ENCODE measurements at regions not wholly inside any gene's neighbourhood (a gene's known extent, or its start where the extent isn't known, plus 50 kb on each side); places are given as distances from the start of the nearest gene placed in this dataset.
"Not testable (repeated sequence)": the region's sequence is repeated elsewhere in the genome, so short reads cannot be mapped to it uniquely, and the experiment has no call there.

DNA sequence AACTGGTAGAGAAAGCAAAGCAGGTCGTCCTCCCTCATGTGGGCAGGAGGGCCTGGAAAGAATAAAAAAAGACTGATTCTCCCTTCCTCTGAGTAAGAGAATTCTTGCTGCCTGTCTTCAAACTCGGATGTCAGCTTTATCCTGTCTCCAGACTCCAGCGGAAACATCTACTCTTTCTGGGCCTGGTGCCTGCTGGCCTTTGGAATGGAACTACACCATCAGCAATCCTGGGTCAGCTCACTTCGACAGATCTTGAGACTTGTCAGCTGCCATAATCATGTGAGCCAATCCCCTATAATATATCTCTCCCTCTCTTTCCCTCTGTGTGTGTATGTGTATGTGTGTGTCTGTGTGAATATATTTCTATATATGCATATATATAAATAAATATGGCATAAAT, 411.0 kb upstream of the DPP6 start:
- DNase-seq (ENCODE audit: low spot score): no peak

DNA sequence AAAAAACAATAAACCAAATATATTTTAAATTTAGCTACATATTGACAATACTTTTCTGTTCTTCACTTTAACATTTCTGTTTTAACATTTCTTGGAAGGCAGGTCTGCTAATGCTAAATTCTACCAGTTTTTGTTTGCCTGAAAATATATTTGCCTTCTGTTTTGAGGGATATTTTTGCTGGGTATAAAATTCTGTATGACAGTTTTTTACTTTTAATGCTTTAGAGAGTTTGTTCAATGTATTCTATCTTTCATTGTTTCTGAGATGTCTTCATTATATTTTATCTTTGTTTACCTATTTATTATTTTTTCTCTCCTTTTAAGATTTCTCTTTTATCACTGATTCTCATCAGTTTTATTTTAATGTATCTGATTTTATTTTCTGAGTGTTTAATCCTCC, 409.2 kb upstream of the DPP6 start:
- DNase-seq (ENCODE audit: low spot score): no peak

DNA sequence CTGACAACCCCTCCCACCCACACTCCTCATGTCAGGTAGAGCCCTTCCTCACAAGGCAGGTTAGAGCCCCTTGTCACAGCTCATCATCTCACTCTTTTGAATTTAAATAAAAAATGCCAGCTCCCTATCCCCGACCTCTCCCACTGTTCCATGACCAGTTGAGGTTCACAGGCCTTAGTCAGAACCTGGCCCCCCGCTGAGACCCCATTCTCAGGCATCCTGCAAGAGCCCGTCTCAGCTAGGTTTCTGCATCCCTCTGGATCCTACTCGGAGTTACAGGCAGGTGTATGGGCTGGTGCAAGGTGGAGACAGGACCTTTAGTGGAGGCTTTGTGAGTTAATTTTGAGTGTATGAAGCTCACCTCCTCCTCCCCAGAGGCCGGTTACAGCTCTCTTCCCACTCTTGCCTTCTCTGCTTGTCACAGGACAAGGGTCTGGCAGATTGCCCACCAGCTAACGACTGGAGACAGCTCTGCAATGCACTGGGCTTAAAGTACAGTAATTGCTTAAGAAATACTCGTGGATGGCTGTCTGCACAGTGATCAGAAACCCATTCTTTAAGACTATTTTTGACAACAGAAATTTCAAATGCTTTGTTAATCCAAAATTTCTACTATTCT, 394.9 kb upstream of the DPP6 start:
- no peak for DNase-seq (ENCODE audit: low spot score)

DNA sequence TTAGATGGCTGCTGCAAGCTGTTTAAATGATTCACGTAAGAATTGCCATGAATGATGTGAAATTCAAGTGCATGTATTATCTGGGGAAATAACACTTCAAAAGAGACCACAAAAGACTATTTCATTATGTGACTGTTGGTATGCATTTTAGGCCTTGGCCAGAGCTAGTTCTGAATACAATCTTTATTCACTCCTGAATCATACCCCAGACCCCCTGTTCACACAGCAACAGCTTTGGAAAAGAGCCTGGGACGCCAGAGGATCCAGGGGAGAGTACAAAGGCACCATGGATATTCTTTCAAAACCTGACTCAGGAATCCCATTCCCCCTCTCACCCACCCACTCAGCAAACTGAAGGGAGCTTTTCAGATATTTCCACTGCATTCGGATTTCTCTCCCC, 377.1 kb upstream of the DPP6 start:
- DNase-seq (ENCODE audit: low spot score): no peak

DNA sequence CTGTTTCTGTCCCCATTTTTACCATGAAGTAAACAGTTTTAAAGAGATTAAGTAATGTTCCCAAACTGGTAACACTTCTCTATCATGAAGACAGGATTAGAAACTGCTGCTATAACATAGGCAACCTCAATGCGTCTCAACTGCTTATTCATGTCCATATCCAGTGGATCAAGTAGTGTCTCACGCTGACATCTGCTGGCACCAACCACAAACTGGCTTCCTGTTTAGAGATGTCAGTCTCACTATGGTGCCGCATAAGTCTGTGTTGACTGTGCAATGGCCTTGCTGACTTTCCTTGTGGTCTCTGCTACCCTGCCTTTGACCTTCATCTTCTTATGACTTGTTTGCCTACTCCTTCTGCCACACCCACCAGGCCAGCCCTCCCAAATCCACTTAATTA, 369.6 kb upstream of the DPP6 start:
- no peak for DNase-seq (ENCODE audit: low spot score)

DNA sequence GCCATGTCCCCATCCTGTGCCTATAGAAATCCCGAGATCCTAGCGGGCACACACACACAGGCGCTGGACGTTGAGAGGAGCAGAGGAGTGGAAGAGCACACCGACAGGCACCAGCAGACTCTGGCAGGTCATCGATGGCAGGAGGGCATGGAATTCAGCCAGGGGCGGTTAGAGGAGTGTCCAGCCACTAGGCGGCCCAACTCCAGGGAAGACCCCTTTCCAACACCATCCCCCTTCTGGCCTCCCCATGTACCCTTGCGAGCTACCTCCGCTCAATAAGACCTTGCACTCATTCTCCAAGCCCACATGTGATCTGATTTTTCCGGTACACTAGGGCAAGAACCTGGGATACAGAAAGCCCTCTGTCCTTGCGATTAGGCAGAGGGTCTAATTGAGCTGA, 356.0 kb upstream of the DPP6 start:
- no peak for DNase-seq (ENCODE audit: low spot score)

DNA sequence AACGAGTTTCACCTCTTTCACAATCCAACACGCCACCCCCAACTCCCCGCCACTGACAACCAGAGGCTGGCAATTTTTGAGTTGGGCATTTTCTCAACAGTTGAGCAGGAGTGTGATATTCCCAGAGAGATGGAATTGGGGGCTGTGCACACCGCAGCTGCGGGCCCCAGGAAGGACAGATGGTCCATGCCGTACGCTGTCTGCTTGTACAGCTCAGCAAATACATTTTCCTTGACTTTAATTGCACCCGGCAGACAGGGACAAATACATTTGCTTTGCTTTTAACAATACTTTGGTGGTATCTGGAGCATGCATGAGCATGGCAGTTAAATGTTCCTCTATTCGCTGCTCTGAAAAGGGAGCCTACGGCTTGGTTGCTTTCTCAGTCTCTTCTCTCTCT, 354.2 kb upstream of the DPP6 start:
- DNase-seq (ENCODE audit: low spot score): no peak

DNA sequence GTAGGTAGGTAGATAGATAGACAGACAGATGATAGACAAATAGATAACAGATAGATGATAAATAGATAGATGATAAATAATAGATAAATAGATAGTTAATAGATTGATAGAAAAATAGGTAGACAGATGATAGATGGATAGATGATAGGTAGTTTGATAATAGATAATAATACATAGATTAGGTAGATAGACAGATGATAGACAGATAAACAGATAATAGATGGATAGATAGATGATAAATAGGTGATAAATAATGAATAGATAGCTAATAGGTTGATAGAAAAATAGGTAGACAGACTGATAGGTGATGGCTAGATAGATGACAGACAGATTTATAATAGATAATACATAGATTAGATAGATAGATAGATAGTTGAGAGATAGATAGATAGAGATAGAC, 350.5 kb upstream of the DPP6 start:
- no peak for DNase-seq (ENCODE audit: low spot score)

DNA sequence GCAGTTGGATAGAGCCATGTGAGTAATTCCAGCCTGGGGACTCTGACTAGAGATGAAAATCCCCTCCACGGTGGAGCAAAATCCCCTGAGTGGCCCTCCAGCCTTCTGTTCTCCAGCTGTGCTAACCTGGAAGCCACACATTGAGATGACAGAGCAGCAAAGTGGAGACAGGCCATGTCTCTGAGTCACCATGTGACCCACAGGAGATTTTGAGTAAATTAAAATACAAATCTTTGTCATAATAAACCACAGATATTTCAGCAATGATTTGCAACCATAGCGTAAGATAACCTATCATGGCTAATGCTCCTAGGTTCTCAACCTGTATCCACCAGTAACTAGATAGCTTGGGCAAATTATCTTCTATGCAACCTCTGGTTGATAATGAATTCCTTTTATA, 328.3 kb upstream of the DPP6 start:
- DNase-seq (ENCODE audit: low spot score): not testable (repeated sequence)

DNA sequence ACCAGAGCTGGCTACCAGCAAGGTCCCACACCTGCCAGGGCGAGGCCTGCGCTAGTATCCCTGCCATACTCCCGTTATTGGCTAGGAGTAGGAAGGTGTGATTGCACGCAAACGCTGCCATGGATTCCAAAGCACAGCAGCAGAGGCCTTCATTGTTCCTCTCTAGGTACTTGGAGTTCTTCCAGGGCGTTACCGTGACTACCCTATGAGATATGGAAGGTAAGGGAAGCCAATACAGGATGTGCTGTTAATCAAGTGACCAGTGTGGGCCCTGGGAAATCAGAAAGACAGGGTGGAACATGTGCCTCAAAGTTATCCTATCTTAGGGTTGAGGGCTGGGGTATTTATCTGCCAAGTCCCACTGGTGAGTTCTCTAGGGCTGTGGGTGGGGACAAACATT, 320.7 kb upstream of the DPP6 start:
- DNase-seq (ENCODE audit: low spot score): not testable (repeated sequence)

DNA sequence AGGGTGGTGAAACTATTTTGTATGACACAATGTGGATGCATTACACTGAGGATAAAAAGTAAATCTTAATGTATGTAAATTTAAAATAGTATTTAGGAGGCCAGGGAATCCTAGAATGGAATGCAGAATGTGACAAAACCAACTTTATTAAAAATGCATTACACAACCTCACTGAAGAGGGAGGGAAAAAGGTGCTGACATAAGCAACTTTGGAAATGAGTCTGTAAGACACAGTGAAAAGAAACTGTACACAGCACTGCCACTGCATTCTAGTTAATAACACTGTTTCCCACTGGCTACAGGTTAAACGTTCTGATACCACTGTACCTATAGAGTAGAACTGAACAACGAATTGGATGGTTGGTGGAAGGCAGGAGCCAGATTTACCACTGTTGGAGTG, 308.8 kb upstream of the DPP6 start:
- not testable (repeated sequence) for DNase-seq (ENCODE audit: low spot score)

DNA sequence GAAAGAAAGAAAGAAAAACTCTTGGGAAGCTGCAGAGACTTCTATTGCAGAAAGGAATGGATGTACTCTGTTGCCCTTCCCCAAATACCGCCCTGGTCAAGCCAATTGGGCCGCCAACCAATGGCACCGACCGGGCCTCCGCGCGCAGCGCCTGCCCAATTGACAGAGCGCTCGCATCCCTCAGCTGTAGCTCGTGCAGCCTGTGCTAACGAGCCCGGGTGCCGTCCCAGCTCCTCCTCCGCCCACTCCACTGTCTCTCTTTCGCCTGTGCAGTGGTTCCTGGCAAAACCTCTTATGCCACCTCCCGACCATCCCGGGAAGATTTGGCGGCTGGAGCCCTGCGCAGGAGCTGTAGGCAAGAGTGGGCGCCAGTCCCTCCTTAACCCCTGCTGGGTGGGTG, 304.2 kb upstream of the DPP6 start:
- DNase-seq (ENCODE audit: low spot score): not testable (repeated sequence)

DNA sequence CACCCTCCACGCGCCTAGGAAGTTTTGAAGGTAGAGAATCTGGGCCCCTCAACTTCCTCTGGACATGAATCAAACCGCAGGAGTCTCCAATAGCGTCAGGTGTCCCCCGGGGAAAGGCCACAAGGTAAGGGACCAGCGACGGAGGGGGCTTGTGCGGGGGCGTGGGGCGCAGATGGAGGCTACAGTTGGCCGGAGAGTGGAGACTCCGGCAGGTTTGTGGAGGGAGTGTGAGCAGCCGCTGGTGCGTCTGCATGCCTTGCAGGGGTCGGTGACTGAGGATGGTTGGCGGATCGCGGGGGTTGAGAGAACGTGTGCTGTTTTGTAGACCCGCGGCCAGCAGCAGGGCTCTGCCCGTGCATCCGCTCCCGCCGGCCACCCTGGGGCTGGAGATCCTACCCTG, 303.3 kb upstream of the DPP6 start:
- DNase-seq (ENCODE audit: low spot score): not testable (repeated sequence)

DNA sequence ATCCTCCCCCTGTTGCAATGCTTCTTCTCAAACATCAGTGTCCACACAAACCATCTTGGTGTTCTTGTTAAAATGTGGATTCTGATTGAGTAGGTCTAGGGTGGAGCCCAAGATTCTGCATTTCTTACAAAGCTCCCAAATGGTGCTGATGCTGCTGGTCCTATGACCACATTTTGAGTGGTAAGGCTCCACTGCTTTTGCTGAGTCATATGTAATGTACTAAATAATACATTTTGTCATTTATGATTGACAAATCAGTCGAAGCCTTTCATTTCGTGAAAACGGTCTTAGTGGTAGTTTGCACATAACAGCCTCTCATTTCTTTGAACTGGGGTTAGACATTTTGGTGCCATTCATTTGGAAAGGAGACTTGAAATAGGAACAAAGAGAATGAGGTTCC, 286.3 kb upstream of the DPP6 start:
- not testable (repeated sequence) for DNase-seq (ENCODE audit: low spot score)

DNA sequence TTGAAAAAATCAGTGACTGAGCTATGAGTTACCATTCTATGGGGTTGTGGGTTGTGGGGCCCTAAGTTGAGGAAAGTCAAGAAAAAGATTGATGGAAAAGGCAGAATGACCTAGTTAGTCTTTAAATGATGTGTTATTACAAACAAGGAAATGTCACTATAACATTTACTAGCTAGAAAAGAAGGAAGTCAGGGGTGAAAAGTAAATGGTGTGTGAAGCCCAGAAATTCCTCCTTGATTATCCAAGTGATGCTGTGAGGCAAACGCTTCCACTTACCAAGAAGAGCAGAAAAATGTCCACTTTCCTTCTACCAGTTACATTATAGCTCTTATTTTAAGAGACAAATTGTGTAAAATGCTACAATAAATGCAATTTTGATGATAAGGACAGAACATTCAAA, 285.3 kb upstream of the DPP6 start:
- DNase-seq (ENCODE audit: low spot score): not testable (repeated sequence)

DNA sequence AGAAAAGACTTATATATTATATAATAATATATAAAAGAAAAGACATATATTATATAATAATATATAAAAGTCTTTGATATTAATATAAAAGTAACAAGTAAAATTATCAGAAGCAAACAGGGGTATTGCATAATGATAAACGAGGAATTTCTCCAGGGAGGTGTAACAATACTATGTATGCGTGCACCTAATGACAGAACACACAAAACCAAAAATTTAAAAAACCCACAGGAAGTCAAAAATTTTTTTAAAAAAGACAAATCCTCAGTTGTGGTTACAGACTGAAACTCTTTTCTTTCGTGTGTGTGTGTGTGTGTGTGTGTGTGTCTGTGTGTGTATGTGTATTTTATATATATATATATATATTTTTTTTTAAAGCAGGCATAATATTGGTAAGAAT, 279.2 kb upstream of the DPP6 start:
- no peak for DNase-seq (ENCODE audit: low spot score)

DNA sequence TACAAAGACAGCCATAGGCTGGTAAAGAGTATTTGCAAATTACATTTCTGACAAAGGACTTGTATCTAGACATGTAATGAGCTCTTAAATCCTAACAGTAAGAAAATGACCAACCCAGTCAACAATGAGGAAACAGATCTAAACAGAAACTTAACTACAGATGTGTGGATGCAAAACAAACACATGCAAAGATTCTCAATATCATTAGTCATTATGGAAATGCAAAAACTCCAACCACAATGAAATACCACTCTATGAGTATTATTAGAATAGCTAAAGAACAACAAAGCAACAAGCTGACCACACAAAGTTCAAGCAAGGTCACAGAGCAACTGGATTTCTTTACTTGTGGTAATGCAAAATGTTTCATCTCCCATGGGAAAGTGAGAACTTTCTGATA, 275.3 kb upstream of the DPP6 start:
- DNase-seq (ENCODE audit: low spot score): not testable (repeated sequence)

DNA sequence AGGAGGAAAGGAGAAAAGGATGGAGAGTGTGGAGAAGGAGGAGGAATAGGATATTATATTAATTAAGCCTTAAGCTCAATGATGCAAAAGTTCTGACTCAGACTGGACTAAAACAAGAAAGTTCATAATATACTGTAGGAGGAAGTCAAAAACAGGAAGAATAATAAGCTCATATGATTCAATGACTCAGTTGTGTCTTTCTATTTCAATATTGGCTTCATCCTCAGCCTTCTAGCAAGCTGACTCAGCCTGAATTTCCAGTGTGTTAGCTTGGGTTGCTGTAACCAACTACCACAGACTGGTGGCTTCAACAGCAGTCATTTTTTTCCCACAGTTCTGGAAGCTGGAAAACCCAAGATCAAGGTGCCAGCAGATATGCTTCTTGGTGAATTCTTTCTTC, 254.8 kb upstream of the DPP6 start:
- DNase-seq (ENCODE audit: low spot score): not testable (repeated sequence)

DNA sequence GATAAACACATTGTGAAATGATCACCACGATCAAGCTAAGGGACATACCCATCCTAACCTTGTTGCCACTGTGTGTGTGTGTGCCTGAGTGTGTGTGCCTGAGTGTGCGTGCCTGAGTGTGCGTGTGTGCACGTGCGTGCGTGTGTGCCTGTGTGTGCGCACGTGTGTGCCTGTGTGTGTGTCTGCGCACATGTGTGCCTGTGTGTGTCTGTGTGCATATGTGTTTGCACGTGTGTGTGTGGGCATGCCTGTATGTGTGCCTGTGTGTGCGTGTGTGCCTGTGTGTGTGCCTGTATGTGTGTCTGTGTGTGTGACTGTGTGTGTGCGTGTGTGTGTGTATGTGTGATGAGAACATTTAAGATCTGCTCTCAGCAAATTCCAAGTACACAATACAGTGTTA, 244.1 kb upstream of the DPP6 start:
- no peak for DNase-seq (ENCODE audit: low spot score)

DNA sequence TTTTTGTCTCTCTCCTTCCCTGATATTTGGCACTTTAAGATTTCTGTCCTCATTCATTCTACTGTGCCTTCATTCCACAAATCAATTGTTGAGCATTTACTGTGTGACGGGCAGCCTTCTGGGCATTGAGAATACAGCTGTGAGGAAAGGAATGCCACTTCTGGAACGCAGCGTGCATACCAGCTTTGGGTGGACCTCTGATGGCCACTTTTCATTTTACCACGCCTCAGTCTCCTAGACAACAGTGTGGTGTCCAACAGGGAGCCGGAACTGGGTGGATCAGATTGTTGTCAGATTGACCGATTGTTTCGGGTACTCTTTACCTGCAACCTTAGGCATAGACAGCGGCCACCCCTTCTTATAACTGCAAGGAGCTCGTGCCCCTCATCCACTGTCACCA, 222.7 kb upstream of the DPP6 start:
- no peak for DNase-seq (ENCODE audit: low spot score)

DNA sequence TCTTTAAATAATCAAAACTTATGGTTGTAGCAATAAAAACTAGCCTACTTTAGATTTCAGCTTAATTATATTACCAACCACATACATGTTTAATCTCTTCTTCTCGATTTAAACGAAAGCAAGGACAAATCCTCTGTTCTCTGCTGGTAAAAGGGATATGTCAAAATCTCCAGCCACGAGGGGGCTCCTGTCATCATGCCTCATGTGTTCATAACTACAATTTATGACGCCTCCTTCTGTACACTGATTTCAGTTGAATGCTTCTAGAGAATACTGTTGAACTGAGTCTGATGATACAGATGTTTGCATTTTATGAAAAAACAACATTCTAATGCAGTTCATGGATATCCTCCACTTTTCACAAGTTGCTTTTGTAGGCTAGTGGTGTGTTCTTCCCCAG, 220.0 kb upstream of the DPP6 start:
- DNase-seq (ENCODE audit: low spot score): no peak

DNA sequence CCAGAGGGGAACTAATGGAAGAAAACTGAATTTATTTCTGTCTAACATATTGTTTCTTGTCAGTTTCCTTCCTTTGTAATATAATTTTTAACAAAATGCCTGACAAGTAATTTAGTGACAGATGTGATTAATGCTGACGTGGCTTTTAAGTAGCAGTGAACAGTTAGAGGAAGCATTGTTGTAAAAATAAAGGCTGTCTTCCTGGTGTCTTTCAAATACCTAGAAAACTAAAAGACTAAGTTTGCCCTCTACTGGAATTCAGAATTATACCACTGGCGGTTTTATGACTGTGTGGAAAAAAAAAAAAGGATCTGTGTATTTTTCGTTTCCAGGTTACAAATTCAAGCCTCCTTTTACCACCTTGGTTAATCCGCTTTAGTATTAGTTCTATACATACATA, 217.1 kb upstream of the DPP6 start:
- no peak for DNase-seq (ENCODE audit: low spot score)

DNA sequence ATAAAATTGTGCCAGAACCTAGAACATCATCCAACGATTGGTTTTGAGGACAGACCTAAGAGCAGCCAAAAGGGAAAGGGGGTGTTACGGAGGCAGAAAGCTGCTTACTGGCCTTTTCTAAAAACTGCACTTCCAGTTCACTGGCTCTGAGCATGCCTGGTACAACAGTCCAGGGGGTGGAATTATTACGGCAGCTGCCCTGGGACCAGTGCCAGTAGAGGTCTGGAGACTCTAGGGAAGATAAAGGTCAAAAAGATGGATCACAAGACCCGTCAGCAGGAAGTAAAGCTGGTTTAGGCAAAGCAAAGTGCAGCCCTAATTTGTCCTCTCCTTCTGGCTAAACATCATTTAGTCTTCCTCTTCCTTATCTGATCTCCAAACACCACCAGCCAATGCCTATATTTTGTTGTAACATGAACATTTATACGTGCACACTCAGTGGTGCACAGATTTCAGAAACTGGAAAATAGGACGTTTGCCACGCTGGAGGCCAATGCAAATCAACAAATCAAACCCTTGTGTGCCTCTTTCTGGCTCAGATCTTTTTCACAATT, 216.4 kb upstream of the DPP6 start:
- DNase-seq (ENCODE audit: low spot score): no peak

DNA sequence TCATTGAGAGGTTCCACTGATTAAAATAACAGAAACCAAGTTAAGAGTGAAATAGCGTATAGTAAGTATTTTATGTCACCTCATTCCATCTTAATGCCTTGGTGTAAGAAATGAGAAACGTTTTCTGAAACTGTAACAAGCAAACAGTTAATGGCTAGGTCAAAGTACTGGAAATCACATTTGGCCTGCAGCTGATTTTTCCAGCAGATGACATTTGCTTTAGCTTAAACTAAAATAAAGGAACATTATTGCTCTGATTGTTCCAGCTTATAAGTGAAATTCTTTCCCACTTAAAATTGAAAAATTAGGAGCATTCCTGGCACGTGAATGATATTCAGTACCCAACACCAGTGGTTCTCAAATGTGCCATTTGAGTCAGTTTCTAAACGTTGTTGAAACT, 213.6 kb upstream of the DPP6 start:
- DNase-seq (ENCODE audit: low spot score): no peak

DNA sequence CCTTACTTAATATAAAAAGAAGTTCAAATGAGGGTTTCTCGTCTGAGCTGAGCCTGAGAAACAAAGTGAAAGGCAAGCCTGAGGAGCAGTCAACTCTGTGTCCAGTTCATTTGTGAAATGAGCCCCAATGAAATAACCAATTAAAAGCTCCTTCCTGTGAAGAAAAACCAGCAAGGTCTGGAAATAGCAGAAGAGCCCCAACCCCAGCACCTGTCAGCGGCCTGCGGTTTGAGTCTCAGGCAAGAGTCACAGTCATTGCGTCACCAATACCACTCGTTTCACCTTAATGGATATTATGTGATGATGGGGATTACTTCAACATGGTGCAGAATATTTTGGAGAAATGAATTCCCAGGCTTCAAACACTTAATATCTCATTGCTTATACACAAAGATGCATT, 211.3 kb upstream of the DPP6 start:
- DNase-seq (ENCODE audit: low spot score): no peak

Data from germinal center (tissue), 1 donor.